ENCODE measurements at regions not wholly inside any gene's neighbourhood (a gene's known extent, or its start where the extent isn't known, plus 50 kb on each side); places are given as distances from the start of the nearest gene placed in this dataset.

GRCh38 chr5:7014611-7015010 is 301.4 kb downstream of the TENT4A start:
- WGBS (ENCODE audit: extremely low coverage, insufficient read length, low lambda C conversion rate), result no CpG with 5 or more reads among the region's 2 CpGs
- Histone ChIP-seq H3K4ac (ENCODE audit: low read depth, low read length) (no peak overlapping the region), H3K14ac (ENCODE audit: insufficient read depth, low read length) (no peak overlapping the region), H4K5ac (ENCODE audit: insufficient read length, low read depth, low read length) (no peak overlapping the region), H3K79me1 (ENCODE audit: insufficient read depth, low read depth, low read length, poor library complexity, severe bottlenecking) (no peaks in the 10 kb centered on the region), H4K8ac (replicated peaks; ENCODE audit: insufficient read length, low read depth, low read length) (no peak overlapping the region), H3K79me2 (ENCODE audit: insufficient read depth, low read length) (no peaks in the 10 kb centered on the region), H4K20me1 (ENCODE audit: control insufficient read depth, insufficient read depth, insufficient read length) (no peaks in the 10 kb centered on the region), H3K4me2 (ENCODE audit: insufficient read depth, insufficient read length, low read length) (no peak overlapping the region), H2BK20ac (ENCODE audit: low read depth, low read length, poor library complexity, severe bottlenecking) (no peak overlapping the region), H3K23me2 (ENCODE audit: insufficient read length, low read depth, low read length, poor library complexity, severe bottlenecking) (no peaks in the 10 kb centered on the region), H2BK120ac (ENCODE audit: low read depth, low read length, poor library complexity, severe bottlenecking) (no peak overlapping the region), H3K4me1 (ENCODE audit: insufficient read depth, low read length) (no peaks in the 10 kb centered on the region), H3K27me3 (ENCODE audit: insufficient read depth, low read length) (no peaks in the 10 kb centered on the region), H3K9me3 (ENCODE audit: control insufficient read depth, low read depth, low read length) (no peaks in the 10 kb centered on the region), H3K23ac (ENCODE audit: insufficient read length, low read depth, low read length) (no peak overlapping the region), H3T11ph (ENCODE audit: low read length) (no peak overlapping the region), H3K18ac (ENCODE audit: insufficient read length, low read depth, low read length) (no peak overlapping the region), H2AK5ac (ENCODE audit: insufficient read length, low read length) (no peak overlapping the region), H3K9ac (ENCODE audit: extremely low read depth, insufficient read length, low read length) (no peak overlapping the region), H2BK5ac (ENCODE audit: insufficient read length, low read length) (no peak overlapping the region), H2BK12ac (ENCODE audit: insufficient read length, low read depth, low read length) (no peak overlapping the region), H3K56ac (ENCODE audit: insufficient read length, low read depth, low read length) (no peak overlapping the region), H4K91ac (ENCODE audit: insufficient read length, low read depth, low read length) (no peak overlapping the region), H3K27ac (ENCODE audit: insufficient read length, low read depth, low read length) (no peak overlapping the region), H2AFZ (ENCODE audit: low read length) (no peak overlapping the region), H2BK15ac (ENCODE audit: low read depth, low read length) (no peak overlapping the region)
- Mint-ChIP-seq H3K9me3 (no peaks in the 10 kb centered on the region; a peak in 1 of 5 replicates), H3K27me3 (ENCODE audit: low read depth) (peaks cover 10% of the 10 kb centered on the region), H3K36me3 (ENCODE audit: insufficient read depth in 1 of 3, low read depth in 3 of 3) (no peaks in the 10 kb centered on the region), H3K27ac (no peak overlapping the region), H3K4me1 (no peaks in the 10 kb centered on the region), H3K4me3 (no peak overlapping the region)
- no peak for DNase-seq
- no peak for TF ChIP-seq CTCF (conservative IDR thresholded peaks at IDR 0.05)

Measured in H9 (cell line).